Kidney (tissue), 13 donors: ENCODE measurements at regions not wholly inside any gene's neighbourhood (a gene's known extent, or its start where the extent isn't known, plus 50 kb on each side); places are given as distances from the start of the nearest gene placed in this dataset.

ENCODE experiments used
- DNase-seq, 5 donors: peaks; one replicate each; pipeline ENCODE4 v3.0.0-alpha.2; 2013 to 2020
- FAIRE-seq: peaks from 2 replicates; lab custom pipeline; 2012; peaks lifted over from hg19 to GRCh38; lab: Jason Lieb, UNC
- H3K27ac ChIP-seq, 2 donors: one replicate each; pipeline ENCODE4 v1.7.0; 2013; ENCODE audit warnings: low read depth in 2 of 2, low read length in 2 of 2, inconsistent platforms in 1 of 2
- H3K27me3 ChIP-seq: one replicate; pipeline ENCODE4 v1.7.1; 2013; ENCODE audit warnings: low read length, inconsistent platforms; ENCODE audit not compliant: control insufficient read depth, insufficient read depth
- H3K36me3 ChIP-seq, 3 donors: one replicate each; pipeline versions ENCODE4 v1.7.0 to v1.7.1; 2013; ENCODE audit warnings: low read length in 3 of 3, control low read depth in 1 of 3, inconsistent platforms in 1 of 3; ENCODE audit not compliant: insufficient read depth in 3 of 3, control insufficient read depth in 2 of 3
- H3K4me1 ChIP-seq, 3 donors: one replicate each; pipeline versions ENCODE4 v1.7.0 to v1.7.1; 2013; ENCODE audit warnings: low read length in 3 of 3, inconsistent platforms in 1 of 3, low read depth in 1 of 3; ENCODE audit not compliant: control insufficient read depth in 2 of 3, insufficient read depth in 2 of 3
- H3K4me3 ChIP-seq, 3 donors: one replicate each; pipeline versions ENCODE4 v1.7.0 to v1.8.1; 2013; ENCODE audit warnings: low read length in 3 of 3, control low read depth in 1 of 3, inconsistent platforms in 1 of 3
- H3K9ac ChIP-seq, 3 donors: one replicate each; pipeline versions ENCODE4 v1.7.0 to v1.7.1; 2013; ENCODE audit warnings: low read length in 3 of 3, control low read depth in 1 of 3, inconsistent platforms in 1 of 3
- H3K9me3 ChIP-seq, 3 donors: one replicate each; pipeline versions ENCODE4 v1.7.0 to v1.7.1; 2013; ENCODE audit warnings: low read length in 3 of 3, control low read depth in 1 of 3, inconsistent platforms in 1 of 3; ENCODE audit not compliant: control insufficient read depth in 2 of 3, insufficient read depth in 1 of 3
- intact Hi-C: fragments of 100-400 bp; cut with DNase I; formaldehyde crosslinking; loops from one replicate; pipeline ENCODE4 v1.11.1; 2022
- TF ChIP-seq, protein P1 (sequence below): IDR thresholded peaks from 3 replicates; pipeline ENCODE4 v1.5.1; 2012; ENCODE audit warnings: mild to moderate bottlenecking, moderate library complexity, borderline replicate concordance; ENCODE audit not compliant: insufficient read depth; ENCODE audit errors: extremely low read depth
- donor health status: control.
- donor health status: control.
- donor health status: control.
- donor health status: control.
- donor health status: control.
- donor health status: DM: yes; HTN: yes; CAD: no.
- donor health status: Normal renal cell carcinoma (clear cell type).

DNA sequence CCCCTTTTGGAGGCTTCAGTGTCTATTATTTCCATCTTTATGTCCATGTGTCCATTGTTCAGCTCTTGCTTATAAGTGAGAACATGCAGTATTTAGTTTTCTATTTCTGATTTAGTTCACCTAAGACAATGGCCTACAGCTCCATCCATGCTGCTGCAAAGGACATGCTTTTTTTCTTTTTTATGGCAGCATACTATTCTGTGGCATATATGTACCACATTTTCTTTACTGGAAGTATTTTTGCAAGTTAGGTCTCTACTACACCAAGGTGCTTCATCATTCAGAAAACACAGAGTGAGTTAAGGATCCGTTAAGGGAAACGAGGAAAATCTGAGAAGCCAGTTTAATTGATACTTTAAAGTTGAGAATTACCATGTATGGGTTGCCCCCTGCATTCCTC, 297.2 kb downstream of the CDCA7 start:
- H3K9me3 ChIP-seq: no peaks in the 10 kb centered on the region
- TF ChIP-seq, protein P1, sequence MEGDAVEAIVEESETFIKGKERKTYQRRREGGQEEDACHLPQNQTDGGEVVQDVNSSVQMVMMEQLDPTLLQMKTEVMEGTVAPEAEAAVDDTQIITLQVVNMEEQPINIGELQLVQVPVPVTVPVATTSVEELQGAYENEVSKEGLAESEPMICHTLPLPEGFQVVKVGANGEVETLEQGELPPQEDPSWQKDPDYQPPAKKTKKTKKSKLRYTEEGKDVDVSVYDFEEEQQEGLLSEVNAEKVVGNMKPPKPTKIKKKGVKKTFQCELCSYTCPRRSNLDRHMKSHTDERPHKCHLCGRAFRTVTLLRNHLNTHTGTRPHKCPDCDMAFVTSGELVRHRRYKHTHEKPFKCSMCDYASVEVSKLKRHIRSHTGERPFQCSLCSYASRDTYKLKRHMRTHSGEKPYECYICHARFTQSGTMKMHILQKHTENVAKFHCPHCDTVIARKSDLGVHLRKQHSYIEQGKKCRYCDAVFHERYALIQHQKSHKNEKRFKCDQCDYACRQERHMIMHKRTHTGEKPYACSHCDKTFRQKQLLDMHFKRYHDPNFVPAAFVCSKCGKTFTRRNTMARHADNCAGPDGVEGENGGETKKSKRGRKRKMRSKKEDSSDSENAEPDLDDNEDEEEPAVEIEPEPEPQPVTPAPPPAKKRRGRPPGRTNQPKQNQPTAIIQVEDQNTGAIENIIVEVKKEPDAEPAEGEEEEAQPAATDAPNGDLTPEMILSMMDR: no peak
- H3K36me3 ChIP-seq: no peaks in the 10 kb centered on the region
- no peak overlapping the region for H3K27ac ChIP-seq
- no peaks in the 10 kb centered on the region for H3K4me1 ChIP-seq
- DNase-seq (no peak), FAIRE-seq (no peak)
- no peaks in the 10 kb centered on the region for H3K27me3 ChIP-seq
- intact Hi-C loops: no loop called here
- no peak overlapping the region for H3K4me3 ChIP-seq
- H3K9ac ChIP-seq: no peak overlapping the region

DNA sequence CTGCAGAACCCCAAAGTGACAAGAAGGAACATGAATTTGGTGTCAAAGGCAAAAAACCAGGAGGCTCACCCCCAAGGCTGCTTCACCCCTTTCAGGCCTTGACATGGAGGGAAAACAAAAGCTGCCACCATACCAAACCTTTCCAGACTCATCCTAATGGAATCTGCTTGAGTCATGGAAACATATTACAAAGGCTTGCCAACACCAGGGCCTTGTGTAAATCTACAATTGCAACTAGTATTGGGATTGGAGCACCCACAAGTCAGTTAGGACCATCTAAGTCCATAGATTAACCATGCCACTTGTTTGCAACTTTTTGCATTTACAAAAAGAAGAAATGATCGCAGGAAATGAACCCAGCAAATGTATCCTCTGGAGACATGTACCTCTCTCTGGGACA, 297.6 kb downstream of the CDCA7 start:
- intact Hi-C loops: no loop called here
- Histone ChIP-seq H3K4me3 (no peak overlapping the region), H3K27ac (no peak overlapping the region), H3K36me3 (no peaks in the 10 kb centered on the region), H3K9me3 (no peaks in the 10 kb centered on the region), H3K27me3 (no peaks in the 10 kb centered on the region), H3K4me1 (no peaks in the 10 kb centered on the region), H3K9ac (no peak overlapping the region)
- DNase-seq (no peak), FAIRE-seq (no peak)
- TF ChIP-seq, protein P1: no peak

DNA sequence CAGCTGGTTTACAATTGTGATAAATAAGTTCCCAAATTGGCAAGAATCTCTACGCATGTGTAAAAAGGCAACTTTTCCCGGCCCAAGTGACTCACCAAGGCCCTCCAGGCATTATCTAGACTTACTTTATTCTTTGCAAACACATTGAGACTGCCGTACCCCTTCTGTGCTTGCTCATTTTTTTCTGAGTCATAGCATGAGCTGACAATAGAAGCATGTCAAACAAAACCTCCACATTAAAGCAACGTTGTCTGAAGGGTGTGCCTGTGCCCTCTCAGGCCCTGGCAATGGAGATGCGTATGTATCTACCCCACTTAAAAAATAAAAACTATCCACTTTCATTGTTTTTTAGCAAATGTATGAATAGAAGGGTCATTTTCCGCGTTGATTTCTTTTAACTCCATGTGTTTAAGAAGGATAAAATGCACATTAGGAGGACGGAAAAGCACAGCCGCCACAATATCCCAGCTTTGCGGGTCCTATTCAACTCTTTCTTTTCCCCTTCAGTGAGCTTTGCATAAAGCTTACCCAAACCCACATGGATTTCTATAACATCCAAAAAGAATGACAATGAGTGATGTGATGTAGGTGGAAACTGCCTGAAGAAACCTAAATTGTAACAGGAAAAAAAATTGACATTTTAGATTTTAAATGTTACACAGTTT, 298.2 kb downstream of the CDCA7 start:
- Histone ChIP-seq H3K9ac (no peak overlapping the region), H3K27me3 (no peaks in the 10 kb centered on the region), H3K4me3 (no peak overlapping the region), H3K36me3 (no peaks in the 10 kb centered on the region), H3K9me3 (no peaks in the 10 kb centered on the region), H3K27ac (no peak overlapping the region), H3K4me1 (no peaks in the 10 kb centered on the region)
- FAIRE-seq: no peak
- TF ChIP-seq, protein P1: no peak
- intact Hi-C loops: no loop called here
- peak in 1 of 5 donors; percentile 18 for DNase-seq

GRCh38 chr2:173653432-173653805, 298.7 kb downstream of the CDCA7 start:
- FAIRE-seq (no peak), DNase-seq (peak in 1 of 5 donors; percentile 27)
- no peak overlapping the region for H3K4me3 ChIP-seq
- no peaks in the 10 kb centered on the region for H3K9me3 ChIP-seq
- H3K4me1 ChIP-seq: no peaks in the 10 kb centered on the region
- no peaks in the 10 kb centered on the region for H3K27me3 ChIP-seq
- no peaks in the 10 kb centered on the region for H3K36me3 ChIP-seq
- no peak overlapping the region for H3K9ac ChIP-seq
- no peak overlapping the region for H3K27ac ChIP-seq
- intact Hi-C loops: no loop called here
- TF ChIP-seq, protein P1: no peak
